ENCODE measurements at regions not wholly inside any gene's neighbourhood (a gene's known extent, or its start where the extent isn't known, plus 50 kb on each side); places are given as distances from the start of the nearest gene placed in this dataset.

DNA sequence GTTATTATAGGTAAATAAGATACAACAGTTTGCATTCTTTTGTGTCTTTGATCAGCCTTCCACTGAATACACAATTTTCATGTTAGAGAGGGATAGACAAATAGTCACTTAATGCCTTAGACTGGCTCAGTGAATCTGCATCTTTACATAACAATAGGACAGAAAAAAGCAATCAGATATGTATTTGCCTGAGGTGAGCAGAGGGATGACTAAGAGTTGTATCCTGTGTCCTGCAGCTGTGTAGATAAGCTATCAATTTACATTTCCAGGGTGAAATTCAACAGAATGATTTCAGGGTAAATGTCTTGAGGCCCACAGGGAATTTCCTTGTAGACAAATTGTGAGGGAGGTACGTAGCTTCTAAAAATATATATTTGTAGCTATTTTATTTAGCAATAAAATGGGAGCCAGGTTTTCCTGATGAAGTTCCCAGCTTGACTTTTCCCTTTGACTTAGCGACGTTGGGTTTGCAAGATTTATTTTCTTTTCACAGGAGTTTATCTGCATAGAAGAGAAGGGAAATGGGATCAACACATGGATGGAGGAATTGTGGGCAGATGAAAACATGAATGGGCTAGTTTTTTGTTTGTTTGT, 586.1 kb upstream of the CDH6 start:
- TF ChIP-seq, protein P1, sequence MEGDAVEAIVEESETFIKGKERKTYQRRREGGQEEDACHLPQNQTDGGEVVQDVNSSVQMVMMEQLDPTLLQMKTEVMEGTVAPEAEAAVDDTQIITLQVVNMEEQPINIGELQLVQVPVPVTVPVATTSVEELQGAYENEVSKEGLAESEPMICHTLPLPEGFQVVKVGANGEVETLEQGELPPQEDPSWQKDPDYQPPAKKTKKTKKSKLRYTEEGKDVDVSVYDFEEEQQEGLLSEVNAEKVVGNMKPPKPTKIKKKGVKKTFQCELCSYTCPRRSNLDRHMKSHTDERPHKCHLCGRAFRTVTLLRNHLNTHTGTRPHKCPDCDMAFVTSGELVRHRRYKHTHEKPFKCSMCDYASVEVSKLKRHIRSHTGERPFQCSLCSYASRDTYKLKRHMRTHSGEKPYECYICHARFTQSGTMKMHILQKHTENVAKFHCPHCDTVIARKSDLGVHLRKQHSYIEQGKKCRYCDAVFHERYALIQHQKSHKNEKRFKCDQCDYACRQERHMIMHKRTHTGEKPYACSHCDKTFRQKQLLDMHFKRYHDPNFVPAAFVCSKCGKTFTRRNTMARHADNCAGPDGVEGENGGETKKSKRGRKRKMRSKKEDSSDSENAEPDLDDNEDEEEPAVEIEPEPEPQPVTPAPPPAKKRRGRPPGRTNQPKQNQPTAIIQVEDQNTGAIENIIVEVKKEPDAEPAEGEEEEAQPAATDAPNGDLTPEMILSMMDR (IDR thresholded peaks at IDR 0.05) = no peak
- no peak for TF ChIP-seq POLR2AphosphoS5 (IDR thresholded peaks at IDR 0.05)
- TF ChIP-seq EP300 (IDR thresholded peaks at IDR 0.05) = no peak
- no peak for TF ChIP-seq POLR2A (IDR thresholded peaks at IDR 0.05; ENCODE audit: low read depth)
